H1 (cell line): ENCODE measurements at regions not wholly inside any gene's neighbourhood (a gene's known extent, or its start where the extent isn't known, plus 50 kb on each side); places are given as distances from the start of the nearest gene placed in this dataset.

ENCODE experiments used
- CTCF ChIA-PET: fragments of 300-600 bp; sonication (Branson Sonifier 250); formaldehyde crosslinking; loops from one replicate; lab custom pipeline; 2021; ENCODE audit not compliant: partially characterized antibody; lab: Charles Lee
- POLR2A ChIA-PET: fragments of 300-600 bp; sonication (Branson Sonifier 250); formaldehyde crosslinking; loops from one replicate; lab custom pipeline; 2021; ENCODE audit warnings: inconsistent platforms; ENCODE audit not compliant: partially characterized antibody; lab: Charles Lee
- DNase-seq, 2 experiments: peaks; one replicate each; pipeline versions ENCODE4 v3.0.0 to v3.0.0-alpha.2; 2010 to 2022; ENCODE audit warnings: low spot score in 2 of 2, low read depth in 1 of 2, mixed read lengths in 1 of 2
- FAIRE-seq: peaks from 2 replicates; lab custom pipeline; 2011; peaks lifted over from hg19 to GRCh38; lab: Jason Lieb, UNC
- H2AFZ ChIP-seq: 2 replicates; pipeline ENCODE4 v1.8.1; 2012; ENCODE audit warnings: low read length, inconsistent platforms
- H2AK5ac ChIP-seq: 2 replicates; pipeline ENCODE4 v1.6.1; 2013; ENCODE audit warnings: low read depth, low read length
- H2BK120ac ChIP-seq: replicated peaks from 2 replicates; pipeline ENCODE3; 2013; ENCODE audit warnings: low read depth, low read length, inconsistent platforms
- H2BK12ac ChIP-seq: 2 replicates; pipeline ENCODE4 v1.6.1; 2013; ENCODE audit warnings: low read depth, low read length
- H2BK15ac ChIP-seq: 2 replicates; pipeline ENCODE4 v1.6.1; 2013; ENCODE audit warnings: low read length
- H2BK20ac ChIP-seq: 2 replicates; pipeline ENCODE4 v1.6.1; 2013; ENCODE audit warnings: low read length
- H2BK5ac ChIP-seq: 2 replicates; pipeline ENCODE4 v1.6.1; 2013; ENCODE audit warnings: low read depth, low read length
- H3K14ac ChIP-seq: 2 replicates; pipeline ENCODE4 v1.6.1; 2013; ENCODE audit warnings: inconsistent platforms; ENCODE audit not compliant: insufficient read length
- H3K18ac ChIP-seq: 2 replicates; pipeline ENCODE4 v1.6.1; 2013; ENCODE audit warnings: low read length; ENCODE audit errors: extremely low read depth
- H3K23ac ChIP-seq: 2 replicates; pipeline ENCODE4 v1.6.1; 2013; ENCODE audit warnings: inconsistent platforms; ENCODE audit not compliant: insufficient read length
- H3K23me2 ChIP-seq: 2 replicates; pipeline ENCODE4 v1.6.1; 2013; ENCODE audit warnings: low read depth, low read length
- H3K27ac ChIP-seq: 2 replicates; pipeline ENCODE4 v1.6.1; 2011; ENCODE audit warnings: low read depth, low read length, inconsistent platforms
- H3K27me3 ChIP-seq, 4 experiments: replicated peaks in 1 of 4; 1 replicate in 1 of 4; 2 replicates in 3 of 4; pipeline versions ENCODE4 v1.6.1 to v1.8.1; 2011 to 2013; ENCODE audit warnings: low read length in 3 of 4, mild to moderate bottlenecking in 3 of 4, inconsistent platforms in 2 of 4, mixed read lengths in 2 of 4, moderate library complexity in 1 of 4; ENCODE audit not compliant: control insufficient read depth in 3 of 4, insufficient read depth in 3 of 4; ENCODE audit errors: extremely low read depth in 1 of 4
- H3K36me3 ChIP-seq, 4 experiments: 2 replicates each; pipeline versions ENCODE4 v1.6.1 to v1.8.1; 2011 to 2013; ENCODE audit warnings: mild to moderate bottlenecking in 4 of 4, low read length in 3 of 4, moderate library complexity in 2 of 4, control low read depth in 1 of 4, inconsistent platforms in 1 of 4; ENCODE audit not compliant: insufficient read depth in 4 of 4, control insufficient read depth in 2 of 4
- H3K4ac ChIP-seq: replicated peaks from 2 replicates; pipeline ENCODE3; 2013; ENCODE audit warnings: low read length, low read depth, mixed read lengths, inconsistent platforms; ENCODE audit not compliant: insufficient read length
- H3K4me1 ChIP-seq, 4 experiments: replicated peaks in 1 of 4; 1 replicate in 1 of 4; 2 replicates in 3 of 4; pipeline versions ENCODE4 v1.6.1 to v1.8.1; 2011 to 2013; ENCODE audit warnings: low read length in 3 of 4, inconsistent platforms in 2 of 4, mixed read lengths in 1 of 4; ENCODE audit not compliant: insufficient read depth in 4 of 4, control insufficient read depth in 3 of 4
- H3K4me2 ChIP-seq, 2 experiments: 2 replicates each; pipeline versions ENCODE4 v1.6.1 to v1.8.1; 2011 to 2013; ENCODE audit warnings: low read depth in 2 of 2, low read length in 2 of 2, control low read depth in 1 of 2, inconsistent platforms in 1 of 2, mild to moderate bottlenecking in 1 of 2; ENCODE audit not compliant: insufficient read depth in 1 of 2
- H3K4me3 ChIP-seq, 4 experiments: fragments of 200-600, 300-600 bp in 1 of 4; sonication (generic), shearing (Covaris generic), sonication (Bioruptor Twin) in 1 of 4; 2 replicates each; pipeline versions ENCODE4 v1.5.1 to v1.8.1; 2011 to 2016; ENCODE audit warnings: low read length in 4 of 4, low read depth in 3 of 4, control low read depth in 2 of 4, inconsistent platforms in 2 of 4, mild to moderate bottlenecking in 2 of 4, mixed read lengths in 1 of 4, moderate library complexity in 1 of 4; ENCODE audit not compliant: insufficient read depth in 2 of 4; ENCODE audit errors: extremely low read depth in 1 of 4
- H3K56ac ChIP-seq: replicated peaks from 2 replicates; pipeline ENCODE3; 2013; ENCODE audit warnings: low read depth, mild to moderate bottlenecking, mixed read lengths, low read length, inconsistent platforms; ENCODE audit not compliant: insufficient read length
- H3K79me1 ChIP-seq: 2 replicates; pipeline ENCODE4 v1.6.1; 2013; ENCODE audit warnings: low read depth, low read length, control low read depth
- H3K79me2 ChIP-seq, 2 experiments: 2 replicates each; pipeline versions ENCODE4 v1.6.1 to v1.8.1; 2012 to 2013; ENCODE audit warnings: low read length in 2 of 2, mild to moderate bottlenecking in 2 of 2, inconsistent platforms in 1 of 2; ENCODE audit not compliant: insufficient read depth in 2 of 2, control insufficient read depth in 1 of 2
- H3K9ac ChIP-seq, 4 experiments: replicated peaks in 1 of 4; 1 replicate in 1 of 4; 2 replicates in 3 of 4; pipeline versions ENCODE4 v1.6.1 to v1.8.1; 2011 to 2013; ENCODE audit warnings: low read depth in 3 of 4, low read length in 3 of 4, control low read depth in 2 of 4, mild to moderate bottlenecking in 2 of 4, moderate library complexity in 2 of 4, inconsistent platforms in 1 of 4; ENCODE audit errors: extremely low read depth in 1 of 4
- H3K9me3 ChIP-seq, 2 experiments: 2 replicates each; pipeline versions ENCODE4 v1.6.1 to v1.8.1; 2012 to 2013; ENCODE audit warnings: mild to moderate bottlenecking in 2 of 2, moderate library complexity in 2 of 2, control low read depth in 1 of 2, inconsistent platforms in 1 of 2, low read depth in 1 of 2, low read length in 1 of 2, mixed read lengths in 1 of 2; ENCODE audit not compliant: insufficient read depth in 2 of 2
- H4K20me1 ChIP-seq, 2 experiments: replicated peaks in 1 of 2; 2 replicates each; pipeline versions ENCODE3 to v1.8.1; 2011 to 2013; ENCODE audit warnings: inconsistent platforms in 2 of 2, low read length in 2 of 2, mild to moderate bottlenecking in 1 of 2; ENCODE audit not compliant: insufficient read depth in 2 of 2, control insufficient read depth in 1 of 2
- H4K5ac ChIP-seq: 2 replicates; pipeline ENCODE4 v1.6.1; 2013; ENCODE audit warnings: low read length, low read depth, mixed read lengths, inconsistent platforms; ENCODE audit not compliant: insufficient read length
- H4K8ac ChIP-seq: 2 replicates; pipeline ENCODE4 v1.8.0; 2013; ENCODE audit warnings: mild to moderate bottlenecking, moderate library complexity, low read length, inconsistent platforms; ENCODE audit not compliant: insufficient read depth; ENCODE audit errors: extremely low read depth
- H4K91ac ChIP-seq: replicated peaks from 2 replicates; pipeline ENCODE3; 2013; ENCODE audit warnings: low read length, mixed read lengths, inconsistent platforms; ENCODE audit not compliant: insufficient read length
- CEBPB ChIP-seq: IDR thresholded peaks from 2 replicates; pipeline ENCODE4 v1.6.1; 2012; ENCODE audit warnings: low read depth, low read length
- CHD1 ChIP-seq: IDR thresholded peaks from 2 replicates; pipeline ENCODE4 v1.6.1; 2012; ENCODE audit warnings: low read depth, low read length, improper control_type of control experiment
- HDAC6 ChIP-seq: IDR thresholded peaks from one replicate; pipeline ENCODE4 v1.7.1; 2012; ENCODE audit warnings: low read depth, mild to moderate bottlenecking, inconsistent platforms, low read length, moderate library complexity
- PHF8 ChIP-seq: fragments of 200-600 bp; sonication (generic); conservative IDR thresholded peaks from 2 replicates; pipeline ENCODE4 v1.7.1; 2012; ENCODE audit warnings: low read depth, mild to moderate bottlenecking, inconsistent platforms, low read length, moderate library complexity
- POU5F1 ChIP-seq: IDR thresholded peaks from 2 replicates; pipeline ENCODE4 v1.6.1; 2011; ENCODE audit warnings: low read depth, mild to moderate bottlenecking, low read length, moderate library complexity
- RAD21 ChIP-seq, 2 experiments: IDR thresholded peaks in 1 of 2; conservative IDR thresholded peaks in 1 of 2; 2 replicates each; pipeline ENCODE4 v1.6.1; 2011; ENCODE audit warnings: low read depth in 2 of 2, low read length in 2 of 2, improper control_type of control experiment in 1 of 2, inconsistent platforms in 1 of 2, mild to moderate bottlenecking in 1 of 2, moderate library complexity in 1 of 2
- SIN3A ChIP-seq, 2 experiments: IDR thresholded peaks in 1 of 2; conservative IDR thresholded peaks in 1 of 2; 2 replicates each; pipeline ENCODE4 v1.6.1; 2011 to 2012; ENCODE audit warnings: low read length in 2 of 2, improper control_type of control experiment in 1 of 2, low read depth in 1 of 2, mild to moderate bottlenecking in 1 of 2
- SIX5 ChIP-seq: IDR thresholded peaks from 2 replicates; pipeline ENCODE4 v1.6.1; 2011; ENCODE audit warnings: mild to moderate bottlenecking, low read depth, low read length
- SP2 ChIP-seq: IDR thresholded peaks from 2 replicates; pipeline ENCODE4 v1.6.1; 2012; ENCODE audit warnings: mild to moderate bottlenecking, low read length, inconsistent platforms
- TAF1 ChIP-seq: IDR thresholded peaks from 2 replicates; pipeline ENCODE4 v1.6.1; 2011; ENCODE audit warnings: mild to moderate bottlenecking, low read depth, low read length
- WGBS, 2 experiments: shearing (Covaris generic) in 1 of 2; methylation state at CpG; one replicate each; pipeline versions ENCODE4 v1.1.6 to v1.1.7; 2013 to 2015; ENCODE audit warnings: low lambda C conversion rate in 2 of 2, mixed read lengths in 2 of 2, inconsistent platforms in 1 of 2, low coverage in 1 of 2, missing lambda C conversion rate in 1 of 2; ENCODE audit not compliant: insufficient replicate concordance in 2 of 2, insufficient coverage in 1 of 2, insufficient read length in 1 of 2; ENCODE audit errors: extremely low coverage in 1 of 2, missing lambda C conversion rate in 1 of 2; 5-methylcytosine and 5-hydroxymethylcytosine counted together

DNA sequence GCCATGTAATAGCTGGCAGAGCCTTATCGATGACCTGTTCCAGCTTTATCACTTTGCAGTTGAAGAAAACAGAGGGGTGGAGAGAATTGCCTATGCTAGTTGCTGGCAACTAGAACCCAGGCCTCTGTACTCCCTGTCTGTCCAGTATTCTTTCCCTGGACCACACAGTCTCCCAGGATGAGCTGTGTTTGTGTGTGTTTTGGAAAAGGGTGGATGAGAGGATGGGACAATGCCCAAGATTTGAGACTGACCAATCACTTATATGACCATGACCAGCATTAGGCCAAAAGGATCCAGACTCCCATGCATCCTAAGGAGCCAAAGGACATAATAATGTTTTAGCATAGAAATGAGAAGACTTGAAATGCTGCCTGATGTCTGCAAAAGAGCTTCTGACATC lies 102.6 kb downstream of the CD200R1L start:
- POLR2A ChIA-PET, result no interaction called here
- Histone ChIP-seq H4K5ac (no peak overlapping the region), H2BK15ac (0 out of 2 replicates have a peak overlapping the region, but pooled peaks have one; percentile 0), H3K27me3 (no peaks in the 10 kb centered on the region), H3K4me1 (peaks cover 0 to 4% (median under 1%) of the 10 kb centered on the region in 4 experiments; a peak in 3 of 7 replicates), H2AK5ac (no peak overlapping the region), H3K4me3 (no peak overlapping the region), H3K14ac (no peak overlapping the region), H2AFZ (no peak overlapping the region), H2BK5ac (no peak overlapping the region), H2BK120ac (peak overlapping the region; percentile 21), H3K18ac (no peak overlapping the region), H3K56ac (no peak overlapping the region), H4K8ac (no peak overlapping the region), H3K27ac (no peak overlapping the region), H3K23ac (no peak overlapping the region), H2BK12ac (no peak overlapping the region), H3K23me2 (no peaks in the 10 kb centered on the region), H3K4me2 (no peak overlapping the region), H4K20me1 (no peaks in the 10 kb centered on the region), H3K79me1 (no peaks in the 10 kb centered on the region), H2BK20ac (no peak overlapping the region), H3K79me2 (no peaks in the 10 kb centered on the region), H3K36me3 (no peaks in the 10 kb centered on the region), H4K91ac (no peak overlapping the region), H3K9ac (no peak overlapping the region), H3K4ac (no peak overlapping the region), H3K9me3 (no peaks in the 10 kb centered on the region)
- FAIRE-seq (no peak), DNase-seq (no peak)
- 78% methylated on average over 1 of the region's 1 CpG; no CpG with 5 or more reads in 1 of the 2 experiments for WGBS, 2 experiments
- no peak for TF ChIP-seq SIN3A (conservative IDR thresholded peaks at IDR 0.05 in 1 of 2, IDR thresholded peaks at IDR 0.05 in 1 of 2; ENCODE audit: low read depth in 1 of 2, low read length in 2 of 2)
- TF ChIP-seq SP2, result no peak
- no peak for TF ChIP-seq RAD21 (IDR thresholded peaks at IDR 0.05 in 1 of 2, conservative IDR thresholded peaks at IDR 0.05 in 1 of 2; ENCODE audit: low read depth in 2 of 2, low read length in 2 of 2)
- TF ChIP-seq CEBPB, result no peak
- no peak for TF ChIP-seq HDAC6
- no peak for TF ChIP-seq SIX5
- no peak for TF ChIP-seq CHD1
- no peak for TF ChIP-seq POU5F1
- no peak for TF ChIP-seq TAF1
- no peak for TF ChIP-seq PHF8
- CTCF ChIA-PET, result interaction anchor here (0.7 to 5.7 kb wide), 3 partner anchors 9 to 91 kb away, joined by 3 to 44 read pairs (median 3); no protein-coding TSS in a partner anchor
